Loucy (cell line): ENCODE measurements at regions not wholly inside any gene's neighbourhood (a gene's known extent, or its start where the extent isn't known, plus 50 kb on each side); places are given as distances from the start of the nearest gene placed in this dataset.
"Not testable (repeated sequence)": the region's sequence is repeated elsewhere in the genome, so short reads cannot be mapped to it uniquely, and the experiment has no call there.

Experiments used
- H2AFZ ChIP-seq: fragments of 200-600 bp; sonication (generic); 2 replicates; pipeline ENCODE4 v1.6.0; 2016; ENCODE audit warnings: antibody characterized with exemption, mild to moderate bottlenecking, low read length, moderate library complexity
- H3F3A ChIP-seq: fragments of 200-600 bp; 2 replicates; pipeline ENCODE4 v1.6.0; 2016; ENCODE audit warnings: antibody characterized with exemption, low read depth, mild to moderate bottlenecking
- H3K27me3 ChIP-seq: fragments of 200-600 bp; sonication (generic); 2 replicates; pipeline ENCODE4 v1.6.1; 2014; ENCODE audit warnings: low read length, mild to moderate bottlenecking; ENCODE audit not compliant: insufficient read depth, poor library complexity, severe bottlenecking
- H3K36me3 ChIP-seq: fragments of 200-600 bp; sonication (generic); 2 replicates; pipeline ENCODE4 v1.6.1; 2016; ENCODE audit warnings: low read length; ENCODE audit not compliant: insufficient read depth
- H3K4me1 ChIP-seq: fragments of 200-600 bp; sonication (generic); 2 replicates; pipeline ENCODE4 v1.5.1; 2014; ENCODE audit warnings: low read length, mild to moderate bottlenecking; ENCODE audit not compliant: insufficient read depth, poor library complexity, severe bottlenecking
- H3K4me2 ChIP-seq: fragments of 200-600 bp; sonication (generic); 2 replicates; pipeline ENCODE4 v1.6.0; 2014; ENCODE audit warnings: antibody characterized with exemption, low read length, low read depth, mild to moderate bottlenecking; ENCODE audit not compliant: poor library complexity, severe bottlenecking
- H3K4me3 ChIP-seq: fragments of 200-600 bp; sonication (generic); 2 replicates; pipeline ENCODE4 v1.5.1; 2014; ENCODE audit warnings: low read length, mild to moderate bottlenecking, mixed read lengths; ENCODE audit not compliant: poor library complexity, severe bottlenecking
- H3K79me2 ChIP-seq: fragments of 200-600 bp; sonication (generic); 2 replicates; pipeline ENCODE4 v1.6.1; 2014; ENCODE audit warnings: low read length; ENCODE audit not compliant: insufficient read depth
- H3K9ac ChIP-seq: fragments of 200-600 bp; sonication (generic); 2 replicates; pipeline ENCODE4 v1.6.0; 2014; ENCODE audit warnings: mild to moderate bottlenecking, low read depth, low read length, moderate library complexity; ENCODE audit not compliant: poor library complexity, severe bottlenecking
- H3K9me2 ChIP-seq: fragments of 200-600 bp; sonication (generic); replicated peaks from 2 replicates; pipeline ENCODE4 v1.6.1; 2016; ENCODE audit warnings: low read depth, low read length, mixed read lengths
- H3K9me3 ChIP-seq: fragments of 200-600 bp; sonication (generic); 2 replicates; pipeline ENCODE4 v1.6.1; 2014; ENCODE audit warnings: mild to moderate bottlenecking, antibody characterized with exemption, low read length, low read depth; ENCODE audit not compliant: insufficient read depth
- H4K20me1 ChIP-seq: fragments of 200-600 bp; sonication (generic); 2 replicates; pipeline ENCODE4 v1.6.0; 2014; ENCODE audit warnings: antibody characterized with exemption, low read length, mild to moderate bottlenecking; ENCODE audit not compliant: insufficient read depth, poor library complexity, severe bottlenecking

DNA sequence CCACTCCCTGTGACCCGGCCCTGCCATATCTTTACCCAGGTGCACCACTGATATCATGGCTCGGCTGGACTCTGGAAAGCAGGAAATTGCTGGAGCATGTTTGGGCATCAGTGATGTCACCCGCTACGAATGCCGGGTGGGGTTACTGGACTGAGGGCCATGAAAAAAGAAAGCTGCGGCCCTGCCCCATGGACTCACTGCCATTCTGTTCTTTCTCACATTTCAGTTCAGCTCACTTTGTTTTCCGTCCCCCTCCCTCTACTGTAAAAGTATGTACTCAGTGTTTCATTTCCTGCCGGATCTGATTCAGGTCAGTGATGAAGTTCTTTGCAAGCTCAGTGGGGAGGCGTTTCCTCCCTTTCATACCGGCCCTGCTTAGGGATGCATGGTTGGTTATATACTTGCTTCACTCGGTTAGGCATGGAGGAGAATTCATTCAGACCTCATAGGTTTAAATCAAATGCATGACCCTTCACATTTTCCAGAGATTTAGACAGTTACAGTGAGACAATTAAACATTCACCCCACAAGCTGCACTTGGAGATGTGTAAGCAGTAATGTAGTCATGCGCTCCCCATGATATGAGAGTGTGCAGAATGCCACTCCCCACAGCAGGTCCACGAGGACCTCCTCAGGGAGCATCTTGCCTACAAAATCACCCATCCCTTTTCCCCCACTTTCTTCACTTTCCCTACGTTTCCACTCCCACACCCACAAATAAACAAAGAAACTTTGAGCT lies 1938.5 kb downstream of the FOXD4L5 start:
- Histone ChIP-seq H3K4me1 (peaks cover 21% of the 10 kb centered on the region), H3K4me2 (peak overlapping the region; percentile 55), H3K4me3 (peak overlapping the region; percentile 54), H3K9ac (peak overlapping the region; percentile 59)
- not testable (repeated sequence) for H3K27me3 ChIP-seq, H3K79me2 ChIP-seq, H2AFZ ChIP-seq, H4K20me1 ChIP-seq, H3K9me2 ChIP-seq, H3F3A ChIP-seq, H3K36me3 ChIP-seq, H3K9me3 ChIP-seq

GRCh38 chr9:63344408-63344807 lies 1940.6 kb downstream of the FOXD4L5 start:
- H3K9ac ChIP-seq, H3K27me3 ChIP-seq, H3K9me2 ChIP-seq, H3F3A ChIP-seq, H4K20me1 ChIP-seq, H3K79me2 ChIP-seq, H3K4me2 ChIP-seq, H2AFZ ChIP-seq, H3K9me3 ChIP-seq, H3K4me3 ChIP-seq, H3K36me3 ChIP-seq: not testable (repeated sequence)
- peaks cover 17% of the 10 kb centered on the region for H3K4me1 ChIP-seq

GRCh38 chr9:63342528-63342927 lies 1942.5 kb downstream of the FOXD4L5 start:
- not testable (repeated sequence) for H3K4me2 ChIP-seq, H3K27me3 ChIP-seq, H3K4me3 ChIP-seq, H3K9me3 ChIP-seq, H3K9me2 ChIP-seq, H2AFZ ChIP-seq, H3F3A ChIP-seq, H3K36me3 ChIP-seq, H3K79me2 ChIP-seq, H3K9ac ChIP-seq, H4K20me1 ChIP-seq
- peaks cover 20% of the 10 kb centered on the region for H3K4me1 ChIP-seq

GRCh38 chr9:63337899-63338604 lies 1947.0 kb downstream of the FOXD4L5 start:
- not testable (repeated sequence) for H3K4me3 ChIP-seq, H3F3A ChIP-seq, H3K9me2 ChIP-seq, H4K20me1 ChIP-seq, H3K79me2 ChIP-seq, H3K36me3 ChIP-seq, H2AFZ ChIP-seq, H3K27me3 ChIP-seq, H3K4me1 ChIP-seq, H3K9me3 ChIP-seq
- Histone ChIP-seq H3K9ac (peak overlapping the region; percentile 39), H3K4me2 (peak overlapping the region; percentile 14)

- not testable (repeated sequence) for H3K9me2 ChIP-seq, H3K4me3 ChIP-seq
Measured at GRCh38 chr9:63335286-63335685, 1949.7 kb downstream of the FOXD4L5 start.

GRCh38 chr9:63334187-63334586 lies 1950.8 kb downstream of the FOXD4L5 start:
- not testable (repeated sequence) for H2AFZ ChIP-seq, H3K4me3 ChIP-seq, H3K9ac ChIP-seq, H4K20me1 ChIP-seq, H3K27me3 ChIP-seq, H3F3A ChIP-seq, H3K9me2 ChIP-seq, H3K4me1 ChIP-seq, H3K4me2 ChIP-seq, H3K36me3 ChIP-seq, H3K9me3 ChIP-seq, H3K79me2 ChIP-seq

More at GRCh38 chr9:63335286-63335685, 1949.7 kb downstream of the FOXD4L5 start:
- H3F3A ChIP-seq, H3K27me3 ChIP-seq, H3K4me2 ChIP-seq, H2AFZ ChIP-seq, H3K36me3 ChIP-seq, H3K4me1 ChIP-seq, H3K9ac ChIP-seq, H3K9me3 ChIP-seq, H4K20me1 ChIP-seq, H3K79me2 ChIP-seq: not testable (repeated sequence)

DNA sequence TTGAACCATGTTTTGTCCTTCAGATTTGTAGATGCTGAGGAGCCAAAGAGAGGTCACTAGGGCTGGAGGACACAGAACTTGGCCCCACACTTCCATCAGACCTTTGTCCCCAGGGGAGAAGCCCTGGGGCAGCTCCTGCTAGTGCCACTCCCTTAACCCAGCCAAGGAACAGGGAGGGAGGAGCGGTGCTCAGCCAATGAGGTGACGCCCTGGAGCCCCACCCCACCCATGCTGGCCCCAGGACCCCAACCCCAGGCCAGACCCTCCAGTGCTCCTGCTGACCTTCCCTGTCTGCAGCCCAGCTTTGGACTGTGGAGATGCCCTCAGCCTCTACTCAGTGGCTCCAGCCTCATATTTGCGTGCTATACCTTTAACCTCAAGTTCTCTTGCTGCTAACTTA lies 1951.9 kb downstream of the FOXD4L5 start:
- H3K4me3 ChIP-seq, H3K79me2 ChIP-seq, H3K36me3 ChIP-seq, H3K9me3 ChIP-seq, H3K4me2 ChIP-seq, H3K27me3 ChIP-seq, H3K9ac ChIP-seq, H2AFZ ChIP-seq, H3K9me2 ChIP-seq, H4K20me1 ChIP-seq, H3F3A ChIP-seq, H3K4me1 ChIP-seq: not testable (repeated sequence)
